Cardiac muscle cell (in vitro differentiated cells and primary cell): ENCODE measurements at regions not wholly inside any gene's neighbourhood (a gene's known extent, or its start where the extent isn't known, plus 50 kb on each side); places are given as distances from the start of the nearest gene placed in this dataset.
"Not testable (repeated sequence)": the region's sequence is repeated elsewhere in the genome, so short reads cannot be mapped to it uniquely, and the experiment has no call there.

Experiments
- DNase-seq, 2 donors: peaks; one replicate each; pipeline versions ENCODE4 v3.0.0 to v3.0.0-alpha.2; 2010 to 2017; ENCODE audit warnings: low read depth in 1 of 2, low spot score in 1 of 2
- H3K27ac ChIP-seq: fragments of 200-600 bp; sonication (generic); 2 replicates; pipeline ENCODE4 v1.5.1; 2016
- H3K27me3 ChIP-seq: fragments of 200-600 bp; sonication (generic); 2 replicates; pipeline ENCODE4 v1.6.0; 2016; ENCODE audit warnings: control low read depth
- H3K36me3 ChIP-seq: fragments of 200-600 bp; sonication (generic); 2 replicates; pipeline ENCODE4 v1.5.1; 2016; ENCODE audit warnings: control low read depth
- H3K4me1 ChIP-seq: fragments of 200-600 bp; sonication (generic); 2 replicates; pipeline ENCODE4 v1.8.1; 2017; ENCODE audit warnings: low read depth, mild to moderate bottlenecking, mixed run types
- H3K4me3 ChIP-seq: fragments of 200-600 bp; sonication (generic); 2 replicates; pipeline ENCODE4 v1.5.1; 2016; ENCODE audit warnings: mild to moderate bottlenecking
- H3K9me3 ChIP-seq: fragments of 200-600 bp; sonication (generic); 2 replicates; pipeline ENCODE4 v1.5.1; 2017; ENCODE audit warnings: low read depth, mild to moderate bottlenecking, control low read depth
- TF ChIP-seq, protein P1 (sequence below): IDR thresholded peaks from 2 replicates; pipeline ENCODE4 v1.5.1; 2012; ENCODE audit warnings: low read depth, mild to moderate bottlenecking, low read length

- TF ChIP-seq, protein P1, sequence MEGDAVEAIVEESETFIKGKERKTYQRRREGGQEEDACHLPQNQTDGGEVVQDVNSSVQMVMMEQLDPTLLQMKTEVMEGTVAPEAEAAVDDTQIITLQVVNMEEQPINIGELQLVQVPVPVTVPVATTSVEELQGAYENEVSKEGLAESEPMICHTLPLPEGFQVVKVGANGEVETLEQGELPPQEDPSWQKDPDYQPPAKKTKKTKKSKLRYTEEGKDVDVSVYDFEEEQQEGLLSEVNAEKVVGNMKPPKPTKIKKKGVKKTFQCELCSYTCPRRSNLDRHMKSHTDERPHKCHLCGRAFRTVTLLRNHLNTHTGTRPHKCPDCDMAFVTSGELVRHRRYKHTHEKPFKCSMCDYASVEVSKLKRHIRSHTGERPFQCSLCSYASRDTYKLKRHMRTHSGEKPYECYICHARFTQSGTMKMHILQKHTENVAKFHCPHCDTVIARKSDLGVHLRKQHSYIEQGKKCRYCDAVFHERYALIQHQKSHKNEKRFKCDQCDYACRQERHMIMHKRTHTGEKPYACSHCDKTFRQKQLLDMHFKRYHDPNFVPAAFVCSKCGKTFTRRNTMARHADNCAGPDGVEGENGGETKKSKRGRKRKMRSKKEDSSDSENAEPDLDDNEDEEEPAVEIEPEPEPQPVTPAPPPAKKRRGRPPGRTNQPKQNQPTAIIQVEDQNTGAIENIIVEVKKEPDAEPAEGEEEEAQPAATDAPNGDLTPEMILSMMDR = no peak
- Histone ChIP-seq H3K4me1 (peaks cover 19% of the 10 kb centered on the region), H3K36me3 (no peaks in the 10 kb centered on the region), H3K27me3 (no peaks in the 10 kb centered on the region), H3K4me3 (no peak overlapping the region), H3K9me3 (no peaks in the 10 kb centered on the region), H3K27ac (no peak overlapping the region)
- no peak for DNase-seq
Observed at GRCh38 chr5:123997064-123997461, 485.1 kb downstream of the CSNK1G3 start.

GRCh38 chr5:123992641-123993040, 480.7 kb downstream of the CSNK1G3 start:
- H3K4me1 ChIP-seq = peaks cover 3% of the 10 kb centered on the region
- no peak overlapping the region for H3K4me3 ChIP-seq
- TF ChIP-seq, protein P1 = no peak
- no peaks in the 10 kb centered on the region for H3K27me3 ChIP-seq
- no peaks in the 10 kb centered on the region for H3K36me3 ChIP-seq
- H3K27ac ChIP-seq = no peak overlapping the region
- no peaks in the 10 kb centered on the region for H3K9me3 ChIP-seq
- no peak for DNase-seq

DNA sequence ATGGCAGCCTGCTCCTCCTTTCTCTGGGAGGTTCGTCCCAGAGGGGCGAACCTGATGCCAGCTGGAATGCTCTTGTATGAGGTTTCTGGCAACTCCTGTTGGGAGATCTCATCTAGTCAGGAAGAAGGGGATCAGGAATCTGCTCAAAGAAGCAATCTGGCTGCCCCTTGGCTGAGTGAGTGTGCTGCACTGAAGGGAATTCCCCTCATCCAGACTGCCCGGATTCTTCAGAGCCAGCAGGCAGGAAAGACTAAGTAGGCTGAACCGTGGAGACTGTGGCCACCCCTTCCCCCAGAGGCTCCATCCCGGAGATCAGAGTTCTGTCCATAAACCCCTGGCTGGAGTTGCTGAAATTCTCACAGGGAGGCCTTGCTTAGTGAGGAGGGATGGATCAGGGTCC, 476.0 kb downstream of the CSNK1G3 start:
- Histone ChIP-seq H3K36me3 (no peaks in the 10 kb centered on the region), H3K9me3 (no peaks in the 10 kb centered on the region), H3K4me3 (no peak overlapping the region), H3K27ac (no peak overlapping the region), H3K4me1 (no peaks in the 10 kb centered on the region), H3K27me3 (no peaks in the 10 kb centered on the region)
- TF ChIP-seq, protein P1 = no peak
- no peak for DNase-seq

DNA sequence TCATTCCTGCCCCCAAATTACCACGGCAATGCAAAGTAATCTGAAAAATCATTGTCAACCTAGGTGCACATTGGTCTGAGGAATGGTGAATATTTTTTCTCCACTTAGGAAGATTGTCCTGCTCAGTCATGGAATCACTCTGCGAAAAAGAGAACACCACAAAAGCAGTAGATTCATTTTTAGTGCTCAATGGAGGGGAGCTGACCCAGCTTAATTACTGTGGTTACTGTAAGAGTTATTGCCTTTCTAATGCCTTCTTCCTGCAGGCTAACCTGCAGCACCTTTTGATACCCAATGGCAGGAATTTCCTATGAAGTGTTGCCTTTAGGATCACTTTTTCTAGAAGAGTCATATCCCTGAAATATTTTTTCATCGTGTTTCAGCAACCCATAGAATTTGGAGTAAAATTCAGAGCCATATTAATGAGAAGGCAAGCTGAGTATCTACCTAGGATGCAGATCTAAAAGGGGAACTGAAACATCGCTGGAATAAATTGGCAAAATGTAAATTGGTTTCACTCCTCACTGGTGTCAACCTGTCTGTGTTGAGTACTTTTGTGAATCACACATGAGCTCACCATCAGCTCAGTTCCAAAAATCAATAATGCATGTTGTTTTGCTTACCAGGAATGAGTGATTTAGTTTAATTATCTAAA, 464.5 kb downstream of the CSNK1G3 start:
- H3K27me3 ChIP-seq = no peaks in the 10 kb centered on the region
- H3K36me3 ChIP-seq = no peaks in the 10 kb centered on the region
- H3K9me3 ChIP-seq = no peaks in the 10 kb centered on the region
- TF ChIP-seq, protein P1 = no peak
- DNase-seq = no peak
- H3K27ac ChIP-seq = no peak overlapping the region
- H3K4me1 ChIP-seq = no peaks in the 10 kb centered on the region
- no peak overlapping the region for H3K4me3 ChIP-seq

GRCh38 chr5:123975521-123975920, 463.5 kb downstream of the CSNK1G3 start:
- not testable (repeated sequence) for H3K27ac ChIP-seq, H3K9me3 ChIP-seq, H3K36me3 ChIP-seq, DNase-seq, H3K4me1 ChIP-seq, H3K4me3 ChIP-seq, H3K27me3 ChIP-seq

DNA sequence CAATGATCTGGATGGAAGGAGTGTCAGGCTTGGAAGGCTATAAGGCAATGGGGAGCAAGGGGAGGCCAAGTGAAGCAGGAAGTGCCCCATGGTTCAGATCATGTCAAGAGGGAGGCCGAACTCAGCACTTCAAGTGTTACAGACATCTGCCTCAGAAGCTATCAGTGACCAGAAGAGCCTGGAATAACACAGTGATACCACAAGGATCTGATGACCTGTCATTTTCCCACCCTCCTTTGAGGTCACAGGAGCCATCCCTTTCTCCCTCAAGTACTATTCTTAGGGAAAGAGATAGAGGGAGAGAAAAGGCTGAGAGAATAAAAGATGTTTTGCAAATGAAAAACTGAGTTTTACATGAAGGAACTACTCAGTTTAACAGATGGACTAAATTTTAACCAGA, 454.8 kb downstream of the CSNK1G3 start:
- H3K4me3 ChIP-seq = no peak overlapping the region
- H3K27ac ChIP-seq = no peak overlapping the region
- no peaks in the 10 kb centered on the region for H3K9me3 ChIP-seq
- no peak for DNase-seq
- TF ChIP-seq, protein P1 = no peak
- H3K4me1 ChIP-seq = no peaks in the 10 kb centered on the region
- no peaks in the 10 kb centered on the region for H3K36me3 ChIP-seq
- no peaks in the 10 kb centered on the region for H3K27me3 ChIP-seq
